DMS 273 (cell line): ENCODE measurements at regions not wholly inside any gene's neighbourhood (a gene's known extent, or its start where the extent isn't known, plus 50 kb on each side); places are given as distances from the start of the nearest gene placed in this dataset.
"Not testable (repeated sequence)": the region's sequence is repeated elsewhere in the genome, so short reads cannot be mapped to it uniquely, and the experiment has no call there.

Experiments used
- DNase-seq: peaks from one replicate; lab custom pipeline; 2025; ENCODE audit not compliant: unreplicated experiment; lab: John Stamatoyannopoulos, UW

- DNase-seq = no peak
Observed at GRCh38 chr7:124257638-124258308, 224.9 kb upstream of the TMEM229A start.

DNA sequence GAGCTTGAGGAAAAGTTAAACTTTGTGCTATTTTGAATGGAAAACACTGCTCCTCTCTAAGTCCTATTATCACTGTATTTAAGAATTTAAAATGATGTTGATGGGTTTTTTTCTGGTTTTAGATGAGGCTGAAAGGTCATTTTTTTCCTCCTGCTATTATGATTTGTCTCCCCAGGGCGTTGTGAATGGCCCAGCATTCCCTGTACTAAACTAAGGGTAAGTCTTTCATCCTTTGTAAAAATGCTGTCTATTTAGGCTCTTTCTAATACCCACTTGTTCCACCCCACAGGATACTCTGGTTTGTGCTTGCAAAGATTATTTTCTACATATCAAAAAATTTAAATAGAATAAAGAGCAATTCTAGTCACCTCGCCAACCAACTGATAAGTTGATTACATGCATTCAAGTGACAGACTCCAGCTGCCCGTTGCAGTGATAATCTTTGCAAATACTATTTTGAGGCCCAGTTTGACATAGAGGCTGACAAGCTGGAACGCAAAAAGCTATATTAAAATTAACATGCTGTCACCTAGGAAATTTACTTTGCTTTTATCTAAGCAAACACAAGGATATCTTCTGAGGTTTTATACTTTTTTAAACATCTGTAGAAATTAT lies 222.3 kb upstream of the TMEM229A start:
- no peak for DNase-seq

GRCh38 chr7:124254396-124254795 lies 221.5 kb upstream of the TMEM229A start:
- DNase-seq = no peak

DNA sequence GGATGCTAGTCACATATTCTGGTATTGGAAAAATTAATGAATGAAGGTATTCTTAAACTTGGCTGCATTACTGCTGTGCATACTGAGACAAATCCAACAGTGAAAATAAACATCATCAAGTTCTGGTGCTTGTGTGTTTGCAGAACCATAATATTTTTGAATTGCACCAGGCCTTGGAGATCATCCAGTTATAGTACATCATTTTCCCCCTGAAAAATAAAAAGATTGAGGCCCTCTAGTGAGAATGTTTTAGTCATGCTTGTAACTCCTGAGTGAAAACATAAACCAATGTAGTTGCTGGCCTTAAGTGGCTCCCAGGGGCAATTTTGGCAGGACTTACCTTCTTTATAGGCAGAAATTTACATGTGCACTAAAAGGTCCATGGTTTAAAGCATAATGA lies 218.8 kb upstream of the TMEM229A start:
- no peak for DNase-seq

DNA sequence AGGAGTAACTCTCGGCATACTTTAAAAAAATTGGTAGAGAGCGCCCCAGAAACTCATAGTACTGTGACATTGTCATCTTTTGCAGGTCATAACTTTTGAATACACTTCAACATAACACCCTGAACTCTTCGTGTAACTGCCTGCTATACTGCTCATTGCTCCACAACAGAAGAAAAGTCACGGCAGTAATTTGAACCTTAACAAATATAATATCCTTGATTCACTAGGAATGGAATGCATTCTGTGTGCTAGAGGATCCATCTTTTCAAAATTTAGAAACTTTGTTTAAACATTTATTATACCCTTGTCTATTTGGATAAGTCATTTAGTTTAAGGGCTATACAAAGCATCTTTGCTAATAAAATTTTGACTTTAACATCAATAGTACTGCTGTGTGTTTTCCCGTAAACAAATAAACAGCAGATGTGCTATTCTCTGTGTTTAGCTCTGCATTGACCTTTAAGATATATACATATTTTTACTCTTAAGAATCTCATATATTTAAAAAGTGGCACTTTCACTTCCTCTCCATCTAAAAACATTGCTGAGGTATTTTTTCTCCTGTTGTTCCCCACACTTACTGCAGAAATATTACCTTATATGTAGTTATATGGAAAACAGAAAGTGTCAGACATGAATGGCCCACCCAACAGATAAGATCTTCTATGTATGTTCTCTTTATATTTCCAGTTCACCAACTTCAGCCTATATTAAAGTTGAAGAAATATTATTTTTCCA lies 217.6 kb upstream of the TMEM229A start:
- DNase-seq = no peak

DNA sequence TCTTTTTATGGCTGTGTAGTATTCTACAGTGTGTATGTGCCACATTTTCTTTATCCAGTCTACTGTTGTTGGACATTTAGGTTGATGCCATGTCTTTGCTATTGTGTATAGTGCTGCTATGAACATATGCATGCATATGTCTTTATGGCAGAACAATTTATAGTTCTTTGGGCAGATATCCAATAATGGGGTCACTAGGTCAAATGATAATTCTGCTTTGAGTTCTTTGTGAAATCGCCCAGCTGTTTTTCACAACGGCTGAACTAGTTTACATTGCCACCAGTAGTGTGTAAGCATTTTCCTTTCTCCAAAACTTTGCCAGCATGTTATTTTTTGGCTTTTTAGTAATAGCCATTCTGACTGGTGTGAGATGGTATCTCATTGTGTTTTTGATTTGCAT lies 214.8 kb upstream of the TMEM229A start:
- DNase-seq = no peak

DNA sequence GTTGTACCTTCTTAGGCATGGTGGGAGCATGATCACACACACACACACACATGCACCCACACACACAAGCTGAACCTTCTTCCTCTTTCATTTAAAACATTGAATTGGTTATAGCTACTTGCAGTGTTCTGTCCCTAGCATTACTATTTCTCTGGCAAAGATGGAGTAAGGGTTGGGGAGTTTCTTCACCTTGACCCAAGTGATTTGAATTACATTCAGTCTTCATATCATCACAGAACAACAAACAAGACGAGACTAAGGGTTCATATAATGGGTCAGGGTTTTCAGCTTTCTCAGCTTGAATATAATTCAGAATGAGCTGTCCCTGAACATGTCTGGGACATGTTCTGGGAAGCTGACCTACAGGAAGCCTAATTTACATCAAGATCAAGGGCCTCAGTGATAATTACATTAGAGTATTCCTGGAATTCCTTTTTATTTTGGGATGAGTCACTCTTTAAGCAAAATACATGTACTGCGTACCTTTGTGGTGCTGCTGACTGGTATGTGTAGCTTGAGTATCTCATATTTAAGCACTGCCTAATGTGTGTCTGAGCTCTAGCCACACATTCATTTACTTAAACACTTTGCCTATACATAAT lies 213.5 kb upstream of the TMEM229A start:
- DNase-seq = no peak

- not testable (repeated sequence) for DNase-seq
Observed at GRCh38 chr7:124244469-124244868, 211.6 kb upstream of the TMEM229A start.

- DNase-seq = no peak
Observed at GRCh38 chr7:124219681-124220080, 186.8 kb upstream of the TMEM229A start.

- DNase-seq = no peak
Observed at GRCh38 chr7:124208642-124209041, 175.8 kb upstream of the TMEM229A start.

GRCh38 chr7:124208173-124208572 lies 175.3 kb upstream of the TMEM229A start:
- no peak for DNase-seq

GRCh38 chr7:124205526-124205925 lies 172.7 kb upstream of the TMEM229A start:
- no peak for DNase-seq

DNA sequence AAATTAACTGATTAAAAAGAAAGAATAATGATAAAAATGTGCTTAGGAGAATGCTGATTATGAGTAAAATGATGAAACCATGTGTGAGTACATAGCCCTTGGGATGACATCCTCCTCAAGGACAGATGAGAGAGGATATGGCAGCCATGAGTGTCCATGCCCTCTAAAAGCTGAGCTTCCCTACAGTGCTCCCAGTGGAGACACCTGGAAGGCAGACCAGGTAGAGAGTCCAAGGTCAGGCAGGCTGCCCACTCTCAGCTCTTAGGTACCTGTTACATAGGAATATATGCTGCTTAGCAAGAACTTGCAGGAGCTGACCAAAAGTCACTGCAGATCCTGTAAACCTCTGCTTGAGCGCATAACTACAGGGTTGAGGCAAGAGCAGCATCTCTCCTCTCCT lies 169.7 kb upstream of the TMEM229A start:
- DNase-seq = no peak

GRCh38 chr7:124201768-124202349 lies 169.0 kb upstream of the TMEM229A start:
- no peak for DNase-seq

- DNase-seq = no peak
Observed at GRCh38 chr7:124196519-124196918, 163.7 kb upstream of the TMEM229A start.

- no peak for DNase-seq
Observed at GRCh38 chr7:124192885-124193284, 160.0 kb upstream of the TMEM229A start.

DNA sequence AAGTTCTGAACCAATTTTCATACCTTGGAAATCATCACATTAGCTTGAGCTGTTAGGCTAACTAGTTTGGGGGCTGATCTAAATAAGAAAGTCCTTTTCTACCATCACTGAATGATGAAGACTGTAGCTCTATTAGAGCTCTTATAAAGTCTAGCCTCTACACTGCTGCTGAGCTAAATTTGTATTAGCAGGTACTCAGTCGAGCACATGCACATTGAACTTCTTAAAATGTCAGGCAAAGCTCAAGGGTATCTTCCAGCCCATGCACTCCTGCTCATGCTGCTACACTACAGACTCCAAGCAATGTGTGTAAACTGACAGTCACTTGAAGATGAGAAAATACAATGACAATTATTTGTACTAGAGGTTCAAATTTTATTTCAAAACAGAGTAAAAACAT lies 158.8 kb upstream of the TMEM229A start:
- DNase-seq = no peak

GRCh38 chr7:124191030-124191429 lies 158.2 kb upstream of the TMEM229A start:
- no peak for DNase-seq

- no peak for DNase-seq
Observed at GRCh38 chr7:124188576-124188975, 155.7 kb upstream of the TMEM229A start.

- DNase-seq = no peak
Observed at GRCh38 chr7:124187962-124188361, 155.1 kb upstream of the TMEM229A start.

- DNase-seq = no peak
Observed at GRCh38 chr7:124183649-124184048, 150.8 kb upstream of the TMEM229A start.

GRCh38 chr7:124179641-124180040 lies 146.8 kb upstream of the TMEM229A start:
- no peak for DNase-seq
